Inflammatory macrophage treated with lipopolysaccharide for 1 hour (primary cell): ENCODE measurements at regions not wholly inside any gene's neighbourhood (a gene's known extent, or its start where the extent isn't known, plus 50 kb on each side); places are given as distances from the start of the nearest gene placed in this dataset.

ENCODE experiments used
- DNase-seq, 2 donors: peaks; one replicate each; pipeline ENCODE4 v3.0.0-alpha.2; 2020 to 2022

GRCh38 chr5:173835131-173835530 lies 53.0 kb upstream of the CPEB4 start:
- DNase-seq: peak; percentile 57 to 66

GRCh38 chr5:173835661-173836060 lies 52.5 kb upstream of the CPEB4 start:
- no peak for DNase-seq

GRCh38 chr5:173837654-173838053 lies 50.5 kb upstream of the CPEB4 start:
- no peak for DNase-seq
